KG1 (cell line): ENCODE measurements at regions not wholly inside any gene's neighbourhood (a gene's known extent, or its start where the extent isn't known, plus 50 kb on each side); places are given as distances from the start of the nearest gene placed in this dataset.

ENCODE experiments used
- DNase-seq: peaks from one replicate; lab custom pipeline; 2025; lab: John Stamatoyannopoulos, UW

DNA sequence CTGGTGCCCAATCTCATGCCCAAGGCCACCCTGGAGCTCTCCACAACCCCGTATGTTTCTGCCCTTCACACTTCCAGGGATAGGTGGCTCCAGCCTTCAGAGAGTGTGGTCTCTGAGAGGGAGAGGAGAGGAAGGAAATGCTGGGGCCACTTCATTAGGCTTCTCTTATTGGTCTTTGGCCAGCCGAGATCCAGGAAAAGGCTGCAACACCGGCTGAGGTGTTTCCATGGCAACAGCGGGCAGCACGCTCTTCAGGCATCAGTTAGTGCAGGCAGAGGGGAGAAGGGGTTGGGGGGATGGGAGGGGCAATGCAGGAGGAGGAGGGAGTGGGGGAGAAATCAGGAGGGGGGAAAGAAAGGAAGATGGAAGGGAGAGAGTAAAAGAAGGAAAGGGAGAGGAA, 275.1 kb upstream of the GJB5 start:
- no peak for DNase-seq

DNA sequence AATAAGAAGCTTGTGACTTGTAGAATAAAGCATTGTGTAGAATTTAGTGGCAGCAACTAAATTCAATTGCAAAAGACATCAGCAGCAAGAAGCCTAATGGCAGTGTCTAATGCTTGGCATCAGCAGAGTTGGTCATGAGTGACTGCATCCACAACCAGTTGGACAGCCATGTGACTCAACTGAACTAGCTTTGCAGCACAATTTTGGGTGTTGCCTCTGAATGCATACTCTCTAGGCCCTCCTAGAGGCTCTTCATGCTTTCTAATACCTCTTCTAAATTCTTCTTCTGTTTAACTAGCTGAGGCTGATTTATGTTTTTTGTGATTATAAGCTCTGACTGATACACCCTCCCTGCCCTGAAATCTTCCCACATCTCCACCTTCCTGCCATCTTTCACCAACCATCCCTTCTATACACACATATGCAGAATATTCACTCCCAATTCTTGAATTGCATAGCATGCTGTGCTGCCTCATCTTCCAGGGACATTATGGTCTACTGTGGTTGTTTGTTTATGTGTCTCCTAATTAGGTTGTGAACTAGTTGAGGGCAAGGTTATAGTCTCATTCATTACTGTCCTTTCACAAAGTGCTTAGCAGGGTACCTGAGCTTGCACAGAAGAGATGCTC, 266.7 kb upstream of the GJB5 start:
- DNase-seq, result no peak

GRCh38 chr1:34500451-34500850, 254.4 kb upstream of the GJB5 start:
- no peak for DNase-seq

GRCh38 chr1:34511802-34512201, 243.0 kb upstream of the GJB5 start:
- DNase-seq, result no peak

DNA sequence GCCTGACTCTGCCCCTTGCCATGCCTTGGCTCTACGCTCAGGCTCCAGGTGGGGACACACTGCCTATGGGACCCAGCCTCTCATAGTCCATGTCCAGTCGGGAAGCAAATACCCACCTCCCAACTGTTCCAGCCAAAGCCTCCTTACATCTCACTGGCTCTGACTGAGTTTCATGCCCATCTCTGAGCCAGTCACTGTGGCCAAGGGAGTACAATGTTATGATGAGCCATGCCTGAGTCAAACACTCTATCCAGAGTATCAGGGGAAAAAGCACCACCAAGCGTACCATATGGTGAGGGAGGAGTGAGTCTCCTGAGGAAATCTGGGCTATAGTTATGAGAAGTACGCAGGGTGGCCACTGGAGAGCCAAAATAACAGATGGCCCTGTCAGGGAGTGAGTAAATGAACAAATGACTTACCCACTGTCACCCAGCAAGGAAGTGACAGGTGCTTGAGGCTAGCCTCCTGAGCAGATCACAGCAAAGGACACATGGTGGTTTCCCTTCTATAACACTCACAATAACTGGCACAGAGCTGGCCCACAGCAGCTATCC, 236.6 kb upstream of the GJB5 start:
- no peak for DNase-seq

DNA sequence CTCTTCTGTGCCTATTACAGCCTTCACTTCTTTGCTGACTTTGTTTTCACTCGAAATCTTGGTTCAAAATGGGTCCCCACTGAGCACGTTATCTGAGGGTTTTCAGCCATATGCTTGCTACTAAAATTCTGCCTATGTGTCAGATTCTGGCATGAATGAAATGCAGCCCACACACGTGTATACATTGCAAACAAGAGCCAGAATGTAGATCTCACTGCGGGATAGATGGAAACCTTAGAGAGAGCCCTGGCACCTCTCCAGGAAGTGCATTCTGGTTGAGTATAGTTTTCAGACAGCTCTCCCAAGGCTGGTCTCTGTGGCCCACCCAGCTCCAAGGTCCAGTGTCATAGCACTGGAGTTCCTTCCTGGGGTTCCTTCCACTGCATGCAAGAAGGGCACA, 234.7 kb upstream of the GJB5 start:
- DNase-seq, result no peak

DNA sequence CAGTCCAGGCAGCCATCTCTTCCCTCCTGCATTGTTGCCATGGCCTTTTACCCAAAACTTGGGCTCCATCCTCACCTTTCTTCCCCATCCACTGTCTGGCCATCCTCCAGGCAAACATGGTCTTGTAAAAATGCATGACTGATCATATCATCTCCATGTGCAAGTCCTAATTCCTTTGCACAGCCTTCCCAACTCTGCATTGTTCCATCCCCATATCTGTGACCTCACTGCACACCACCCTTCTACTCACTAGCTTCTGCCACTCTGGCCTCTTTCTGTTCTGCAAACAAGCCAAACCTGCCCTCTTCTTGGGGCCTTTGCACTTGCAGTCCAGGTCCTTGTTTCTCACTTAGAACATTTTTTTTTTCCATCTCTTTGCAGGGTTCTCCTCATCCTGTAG, 230.1 kb upstream of the GJB5 start:
- DNase-seq, result no peak

DNA sequence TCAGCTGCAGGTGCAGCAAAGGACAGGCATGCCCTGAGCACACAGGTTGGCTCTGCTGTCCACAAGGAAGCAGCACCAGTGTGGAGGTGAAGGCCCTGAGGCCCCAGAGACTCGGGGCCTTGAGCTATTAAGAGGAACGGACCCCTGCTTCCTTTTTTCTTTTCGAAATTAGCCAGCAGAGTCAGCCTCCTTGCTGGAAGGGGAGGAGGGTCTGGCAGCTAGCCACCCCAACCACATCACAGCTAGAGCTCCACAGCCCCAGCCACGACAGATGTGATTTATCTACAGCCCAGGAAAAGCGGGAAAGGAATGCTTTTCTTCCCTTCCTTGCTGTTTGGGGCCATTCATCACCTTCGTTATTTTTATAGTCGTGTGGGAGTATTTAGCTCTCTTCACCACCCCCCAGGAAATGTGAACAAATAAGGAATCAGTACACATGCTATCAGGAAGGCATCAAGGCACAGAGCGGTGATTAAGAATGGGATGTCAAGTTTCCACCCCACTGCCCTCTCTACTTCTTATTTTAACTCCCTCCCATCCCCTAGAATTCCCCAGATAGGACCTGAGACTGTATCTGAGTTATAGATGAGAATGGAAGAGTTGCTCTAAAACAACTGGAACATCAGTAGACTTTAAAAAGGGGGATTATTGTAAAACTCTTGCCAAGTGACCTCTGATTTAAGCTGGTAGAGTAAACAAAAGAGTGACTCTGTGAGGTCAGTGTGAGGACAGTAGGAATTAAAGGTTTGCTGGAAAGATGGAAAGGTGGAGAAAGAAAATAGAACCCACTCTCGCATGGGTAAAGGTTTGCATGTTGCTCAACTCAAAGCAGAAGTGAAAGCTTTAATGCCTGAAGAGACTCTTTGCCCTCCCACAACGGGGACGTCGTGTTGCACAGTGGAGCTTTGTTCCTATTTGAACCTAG, 224.7 kb upstream of the GJB5 start:
- DNase-seq, result no peak

DNA sequence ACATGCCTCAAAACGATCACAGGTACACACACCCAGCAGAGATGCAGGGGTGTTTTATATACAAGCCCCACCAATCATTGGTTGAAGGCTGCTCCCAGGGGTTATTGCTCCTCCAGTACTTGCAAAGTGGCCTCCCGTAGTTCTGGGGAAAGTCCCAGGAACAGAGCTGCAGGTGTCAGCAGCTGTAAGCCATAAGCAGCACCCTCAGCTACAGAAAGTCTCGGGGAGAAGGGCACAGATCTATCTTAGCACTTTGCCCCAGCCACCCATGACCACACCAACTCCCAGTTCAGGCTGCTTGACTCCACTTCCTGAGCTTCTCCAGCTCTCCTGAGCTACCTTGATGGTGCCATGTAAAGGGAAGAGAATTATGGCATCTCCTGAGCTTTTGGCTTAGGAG, 222.7 kb upstream of the GJB5 start:
- no peak for DNase-seq

- DNase-seq, result no peak
These were observed 216.4 kb upstream of the GJB5 start for GRCh38 chr1:34538481-34538880.

- no peak for DNase-seq
These were observed 207.7 kb upstream of the GJB5 start for GRCh38 chr1:34547046-34547674.

DNA sequence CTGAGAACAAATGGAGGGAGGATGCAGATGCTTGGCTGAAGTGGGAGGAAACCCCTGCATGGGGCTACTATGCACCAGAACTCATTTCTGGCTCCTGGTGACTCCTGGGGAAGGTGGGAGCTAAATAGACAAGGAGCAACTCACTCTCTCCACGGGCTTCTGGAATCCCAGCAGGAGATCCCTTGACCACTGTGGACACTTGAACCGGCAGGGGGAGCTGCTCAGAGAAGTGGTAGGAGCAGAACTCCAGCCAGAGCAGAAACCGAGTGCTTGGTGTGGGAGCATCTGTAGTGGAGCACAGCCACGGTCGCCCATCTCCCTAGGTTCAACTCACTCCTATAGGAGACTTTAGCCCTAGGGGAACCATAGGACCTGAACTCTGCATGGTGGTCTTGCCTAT, 205.6 kb upstream of the GJB5 start:
- DNase-seq, result peak; percentile 1

GRCh38 chr1:34578306-34578705, 176.5 kb upstream of the GJB5 start:
- no peak for DNase-seq

- no peak for DNase-seq
These were observed 172.5 kb upstream of the GJB5 start for GRCh38 chr1:34582356-34582755.

DNA sequence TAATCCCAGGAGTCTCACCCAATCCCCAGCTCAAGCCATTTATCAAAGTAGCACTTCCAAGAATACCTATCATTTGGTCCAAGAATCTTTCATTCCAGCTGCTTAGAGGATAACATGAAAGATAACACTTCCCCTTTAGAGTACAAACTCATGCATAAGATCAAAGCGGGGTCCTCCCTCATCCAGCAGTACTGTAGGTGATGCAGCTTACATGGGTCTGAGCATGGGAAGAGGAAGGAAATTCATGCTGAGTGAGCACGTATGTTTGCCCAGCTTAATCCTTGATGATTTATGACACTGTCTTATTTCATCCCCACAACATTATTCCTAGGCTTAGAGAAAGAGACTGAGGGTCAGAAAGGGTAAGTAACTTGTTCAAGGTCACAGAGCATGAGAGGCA, 167.1 kb upstream of the GJB5 start:
- DNase-seq, result no peak

DNA sequence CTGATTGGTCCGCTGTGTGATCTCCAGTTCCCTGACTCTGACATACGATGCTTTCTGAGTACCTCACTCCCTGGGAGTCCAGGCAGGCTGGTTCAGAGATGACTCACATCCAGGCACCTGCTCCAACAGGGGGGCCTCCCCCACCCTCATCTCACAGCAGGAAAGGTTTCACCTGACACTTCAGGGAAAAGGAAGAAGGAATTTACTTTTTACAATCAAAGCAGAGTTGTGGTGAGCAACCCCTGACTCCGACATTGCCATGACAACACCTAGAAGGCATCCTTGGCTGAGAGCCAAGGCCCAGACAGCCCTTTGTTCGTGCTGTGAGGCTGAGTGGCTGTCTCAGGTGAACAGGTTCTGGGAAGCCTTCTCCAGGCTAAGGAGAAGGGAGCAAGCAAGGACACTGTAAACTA, 164.6 kb upstream of the GJB5 start:
- no peak for DNase-seq

GRCh38 chr1:34591751-34592629, 162.9 kb upstream of the GJB5 start:
- DNase-seq, result no peak

- DNase-seq, result peak; percentile 17
These were observed 156.9 kb upstream of the GJB5 start for GRCh38 chr1:34597877-34598514.

- no peak for DNase-seq
These were observed 151.9 kb upstream of the GJB5 start for GRCh38 chr1:34602907-34603306.

- DNase-seq, result no peak
These were observed 151.3 kb upstream of the GJB5 start for GRCh38 chr1:34603594-34603993.

GRCh38 chr1:34606504-34606903, 148.3 kb upstream of the GJB5 start:
- no peak for DNase-seq
